ENCODE measurements at regions not wholly inside any gene's neighbourhood (a gene's known extent, or its start where the extent isn't known, plus 50 kb on each side); places are given as distances from the start of the nearest gene placed in this dataset.

DNA sequence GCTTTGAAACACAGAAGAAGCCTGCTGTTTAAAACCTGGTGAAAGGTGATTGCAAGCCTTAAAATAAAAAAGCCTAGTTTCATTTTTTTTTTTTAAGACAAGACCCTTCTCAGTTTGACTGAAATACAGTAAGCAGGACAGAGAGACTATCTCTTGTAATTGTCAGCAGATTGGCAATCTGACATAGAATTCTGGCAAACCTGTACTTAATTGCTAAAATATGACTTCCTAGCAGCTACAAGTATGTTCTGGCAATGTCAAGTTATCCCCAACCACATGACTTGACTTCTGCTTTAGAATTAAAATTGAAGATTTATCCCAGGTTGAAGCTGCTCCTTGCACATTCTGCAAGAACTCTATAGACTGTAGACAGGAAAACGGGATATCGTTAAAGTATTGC is 232.8 kb upstream of the NR2F2 start:
- no peak for DNase-seq (ENCODE audit: low spot score)

GRCh38 chr15:96102631-96103030 is 227.9 kb upstream of the NR2F2 start:
- DNase-seq (ENCODE audit: low spot score): no peak

GRCh38 chr15:96106181-96106580 is 224.3 kb upstream of the NR2F2 start:
- no peak for DNase-seq (ENCODE audit: low spot score)

DNA sequence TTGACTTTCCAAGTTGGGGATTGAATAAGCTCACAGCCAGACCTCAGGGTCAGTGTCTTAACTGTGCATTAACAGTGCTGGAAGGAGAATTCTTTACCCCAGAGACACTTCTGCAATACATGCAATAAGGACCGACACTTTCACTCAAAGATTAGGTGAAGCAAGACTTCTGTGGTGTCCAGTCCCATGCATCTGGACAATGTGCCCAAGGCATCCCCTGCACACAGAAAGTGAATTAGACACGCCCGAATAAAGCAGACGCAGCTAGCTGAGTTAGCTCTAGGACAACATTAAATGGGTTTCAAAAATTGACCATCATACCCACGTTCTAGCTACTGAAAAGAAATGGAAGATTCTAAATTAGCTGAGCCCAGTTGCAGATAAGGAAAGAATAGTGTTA is 223.9 kb upstream of the NR2F2 start:
- DNase-seq (ENCODE audit: low spot score): no peak

- no peak for DNase-seq (ENCODE audit: low spot score)
Measured at GRCh38 chr15:96107916-96108315, 222.6 kb upstream of the NR2F2 start.

GRCh38 chr15:96108405-96108804 is 222.1 kb upstream of the NR2F2 start:
- no peak for DNase-seq (ENCODE audit: low spot score)

DNA sequence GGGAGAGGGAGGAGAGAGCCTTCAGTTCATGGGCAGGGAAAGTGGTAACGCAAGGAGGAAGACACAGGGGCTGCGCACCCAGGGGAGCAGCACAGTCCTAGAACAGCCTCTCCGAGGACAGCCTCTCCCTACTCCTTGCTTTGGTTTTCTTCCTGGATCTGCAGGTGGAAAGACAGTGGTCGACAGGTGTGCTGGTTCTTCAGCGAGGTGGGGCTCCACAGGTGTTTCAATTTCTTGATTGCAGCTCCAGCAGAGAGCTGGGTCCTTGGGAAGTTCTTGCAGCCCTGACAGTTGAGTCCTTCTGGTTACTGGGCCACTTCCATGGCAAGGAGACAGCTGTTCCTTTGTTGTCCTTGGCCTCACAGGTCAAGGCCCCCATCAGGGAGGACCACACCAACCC is 220.7 kb upstream of the NR2F2 start:
- DNase-seq (ENCODE audit: low spot score): no peak

DNA sequence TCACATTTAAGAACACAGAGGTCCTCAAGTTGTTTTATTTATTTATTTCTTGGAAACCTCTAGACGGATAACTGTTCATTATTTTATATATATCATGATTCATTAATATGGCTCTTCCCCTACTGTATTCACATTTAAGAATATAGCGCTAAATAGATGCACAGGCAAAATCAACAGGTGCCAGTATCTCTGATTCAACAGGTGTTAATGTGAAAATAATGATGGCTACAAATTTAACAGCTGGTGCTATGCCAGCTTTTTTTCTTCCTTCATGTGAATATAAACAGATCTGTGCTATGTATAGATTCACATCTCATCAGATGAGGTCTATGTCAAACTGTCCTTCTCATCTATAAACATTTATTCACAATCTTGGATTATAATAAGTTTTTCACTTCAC is 218.5 kb upstream of the NR2F2 start:
- no peak for DNase-seq (ENCODE audit: low spot score)

DNA sequence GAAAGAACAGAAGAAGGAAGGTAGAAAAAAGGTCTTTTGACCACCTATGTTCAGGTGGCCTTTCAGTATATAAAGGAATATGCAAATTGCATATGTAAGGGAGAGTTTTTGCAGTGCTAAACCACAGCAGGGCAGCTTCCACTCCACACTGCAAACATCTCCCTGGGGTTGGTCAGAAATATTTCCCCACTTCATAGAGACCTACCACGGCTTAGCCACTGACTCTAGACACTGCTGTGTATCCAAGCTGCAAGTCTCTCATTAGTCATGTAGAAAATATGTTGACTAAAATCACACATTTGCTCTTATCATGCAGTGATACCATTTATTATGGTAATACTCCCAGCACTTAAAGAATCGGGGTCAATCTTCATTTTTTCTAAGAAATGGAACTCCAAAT is 214.9 kb upstream of the NR2F2 start:
- no peak for DNase-seq (ENCODE audit: low spot score)

- no peak for DNase-seq (ENCODE audit: low spot score)
Measured at GRCh38 chr15:96117270-96117669, 213.2 kb upstream of the NR2F2 start.

DNA sequence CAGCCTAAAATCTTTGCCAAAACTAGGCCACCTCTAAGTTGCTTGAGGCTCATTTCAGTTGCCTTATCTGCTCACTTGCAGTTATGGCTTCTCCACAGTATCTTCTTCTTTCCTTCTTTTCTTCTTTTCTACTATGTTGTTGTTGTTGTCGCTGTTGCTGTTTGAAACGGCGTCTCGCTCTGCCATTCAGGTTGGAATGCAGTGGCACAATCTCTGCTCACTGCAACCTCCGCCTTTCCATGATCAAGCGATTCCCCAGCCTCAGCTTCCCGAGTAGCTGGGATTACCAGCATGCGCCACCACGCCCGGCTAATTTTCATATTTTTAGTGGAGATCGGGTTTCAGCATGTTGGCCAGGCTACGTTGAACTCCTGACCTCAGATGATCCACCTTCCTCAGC is 210.8 kb upstream of the NR2F2 start:
- DNase-seq (ENCODE audit: low spot score): no peak

GRCh38 chr15:96121086-96121920 is 209.2 kb upstream of the NR2F2 start:
- DNase-seq (ENCODE audit: low spot score): no peak

DNA sequence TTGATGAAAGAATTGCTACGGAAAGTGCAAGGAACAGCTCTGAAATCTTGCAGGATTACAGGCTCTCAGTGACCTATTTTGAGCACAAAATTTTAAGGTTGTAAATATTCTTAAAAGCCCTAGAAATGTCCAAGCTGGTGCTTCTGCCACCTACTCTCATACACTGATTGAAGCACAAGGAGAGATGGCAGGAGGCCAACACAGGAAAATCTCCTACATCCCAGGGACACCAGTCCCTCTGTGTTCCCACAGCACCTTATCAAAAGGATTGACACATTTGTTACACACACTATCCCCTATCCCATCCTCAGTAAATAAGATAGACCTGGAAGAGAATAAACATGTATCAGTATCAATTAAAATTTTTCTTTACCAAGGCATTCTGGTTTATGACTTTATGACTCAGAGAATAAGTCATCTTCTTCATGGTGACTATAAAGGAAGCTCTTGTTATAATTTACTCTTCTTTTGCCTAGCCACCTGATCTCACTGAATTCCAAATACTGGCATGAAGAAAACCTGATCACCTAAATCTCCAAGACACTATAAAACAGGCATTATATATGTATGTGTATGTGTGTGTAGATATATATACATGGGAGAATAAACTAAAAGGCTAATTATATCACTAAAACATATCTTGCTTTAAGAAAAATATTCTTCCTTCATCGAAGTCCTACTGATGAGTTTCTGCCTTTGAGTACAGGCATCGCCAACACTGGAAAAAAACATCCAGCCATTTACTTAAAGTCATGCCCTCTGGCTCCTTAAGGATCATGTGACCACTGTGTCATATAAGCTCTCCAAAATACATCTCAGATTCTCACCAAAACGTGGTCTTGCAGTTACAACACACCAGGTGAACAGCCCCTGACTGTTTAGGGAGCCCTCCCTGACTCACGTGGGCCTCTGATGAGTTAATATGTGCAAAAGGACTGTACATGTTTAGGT is 208.1 kb upstream of the NR2F2 start:
- DNase-seq (ENCODE audit: low spot score): no peak

- no peak for DNase-seq (ENCODE audit: low spot score)
Measured at GRCh38 chr15:96123028-96123400, 207.5 kb upstream of the NR2F2 start.

- DNase-seq (ENCODE audit: low spot score): no peak
Measured at GRCh38 chr15:96123630-96124187, 206.8 kb upstream of the NR2F2 start.

- no peak for DNase-seq (ENCODE audit: low spot score)
Measured at GRCh38 chr15:96124436-96124835, 206.1 kb upstream of the NR2F2 start.

DNA sequence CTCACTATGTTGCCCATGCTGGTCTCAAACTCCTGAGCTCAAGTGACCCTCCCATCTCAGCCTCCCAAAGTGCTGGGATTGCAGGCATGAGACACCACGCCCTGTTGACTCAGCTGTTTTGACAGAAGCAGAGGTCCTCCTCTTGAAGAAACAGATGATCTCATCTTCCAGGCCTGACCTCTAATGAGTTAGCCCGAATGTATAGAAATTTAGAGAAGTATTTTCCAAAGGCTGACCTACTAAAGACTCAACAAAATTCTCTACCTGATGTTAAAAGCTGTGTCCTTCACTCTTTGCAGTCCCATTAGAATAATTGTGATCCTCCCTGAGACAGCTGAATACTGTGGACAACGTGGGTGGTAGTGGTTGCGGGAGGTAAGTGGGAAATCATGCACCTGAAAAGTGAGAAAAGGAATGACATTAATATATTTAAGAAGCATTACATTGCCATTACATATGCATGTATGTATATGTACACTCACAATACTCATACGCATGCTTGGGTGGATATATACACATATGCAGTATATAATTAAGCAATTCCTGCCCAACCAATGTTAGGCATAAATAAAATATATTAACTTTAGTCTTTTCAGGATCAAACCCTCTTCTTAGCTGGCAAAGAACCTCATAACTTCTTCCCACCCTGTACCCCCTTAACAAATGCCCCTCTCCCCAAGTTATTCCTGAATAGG is 204.6 kb upstream of the NR2F2 start:
- DNase-seq (ENCODE audit: low spot score): no peak

- DNase-seq (ENCODE audit: low spot score): no peak
Measured at GRCh38 chr15:96126859-96127258, 203.6 kb upstream of the NR2F2 start.

DNA sequence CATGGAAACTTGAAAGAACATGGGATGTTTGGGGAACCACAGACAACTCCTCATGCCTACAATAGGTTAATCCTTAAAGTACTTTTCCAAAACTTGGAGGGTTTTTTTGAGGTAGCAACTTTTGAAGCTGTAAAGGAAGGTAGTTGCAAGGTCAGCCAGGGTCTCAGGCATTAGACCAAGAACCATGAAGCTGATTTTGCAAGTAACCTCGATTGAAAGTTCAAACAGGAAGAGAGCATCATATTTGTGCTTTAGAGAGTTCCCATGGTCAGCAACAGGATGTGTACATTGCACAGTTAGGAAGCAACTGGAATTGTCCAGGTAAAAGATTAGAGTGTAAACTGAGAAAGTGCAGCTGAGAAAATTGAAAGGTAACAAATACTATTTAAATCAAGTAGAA is 199.8 kb upstream of the NR2F2 start:
- DNase-seq (ENCODE audit: low spot score): no peak

DNA sequence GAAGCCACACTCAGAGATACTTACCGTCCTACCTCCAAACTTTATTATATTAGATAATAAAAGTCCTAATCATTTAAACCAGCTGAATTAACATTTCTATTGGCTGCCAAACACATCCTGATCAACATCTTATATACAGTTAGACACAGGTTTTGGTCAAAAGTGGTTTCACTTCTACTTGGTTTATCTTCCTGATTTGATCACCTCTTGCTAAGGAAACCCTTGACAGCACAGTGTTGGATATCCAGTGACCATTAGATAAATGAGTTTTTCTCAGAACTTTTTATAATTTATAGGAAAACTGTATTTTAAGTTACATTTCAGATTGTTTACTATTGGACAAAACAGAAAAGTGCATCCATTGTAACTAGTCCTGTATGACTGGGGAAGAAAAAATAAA is 198.4 kb upstream of the NR2F2 start:
- no peak for DNase-seq (ENCODE audit: low spot score)

GRCh38 chr15:96135166-96136093 is 195.1 kb upstream of the NR2F2 start:
- no peak for DNase-seq (ENCODE audit: low spot score)
